Upper lobe of left lung (tissue), 4 donors: ENCODE measurements at regions not wholly inside any gene's neighbourhood (a gene's known extent, or its start where the extent isn't known, plus 50 kb on each side); places are given as distances from the start of the nearest gene placed in this dataset.

Source experiments
- CTCF ChIP-seq, 6 experiments: fragments of 450-650 bp in 4 of 6; fragments of 200-600 bp in 2 of 6; sonication (generic) in 2 of 6; IDR thresholded peaks; one replicate each; pipeline ENCODE4 v1.5.1; 2016 to 2019; ENCODE audit warnings: antibody characterized with exemption in 6 of 6
- EP300 ChIP-seq, 4 donors: sonication (generic); formaldehyde crosslinking; IDR thresholded peaks; one replicate each; pipeline ENCODE4 v1.5.1; 2017; ENCODE audit warnings: antibody characterized with exemption in 4 of 4, control low read depth in 2 of 4
- POLR2A ChIP-seq, 4 donors: fragments of 450-650 bp; IDR thresholded peaks; one replicate each; pipeline ENCODE4 v1.5.1; 2016 to 2017; ENCODE audit warnings: antibody characterized with exemption in 4 of 4, mild to moderate bottlenecking in 2 of 4

DNA sequence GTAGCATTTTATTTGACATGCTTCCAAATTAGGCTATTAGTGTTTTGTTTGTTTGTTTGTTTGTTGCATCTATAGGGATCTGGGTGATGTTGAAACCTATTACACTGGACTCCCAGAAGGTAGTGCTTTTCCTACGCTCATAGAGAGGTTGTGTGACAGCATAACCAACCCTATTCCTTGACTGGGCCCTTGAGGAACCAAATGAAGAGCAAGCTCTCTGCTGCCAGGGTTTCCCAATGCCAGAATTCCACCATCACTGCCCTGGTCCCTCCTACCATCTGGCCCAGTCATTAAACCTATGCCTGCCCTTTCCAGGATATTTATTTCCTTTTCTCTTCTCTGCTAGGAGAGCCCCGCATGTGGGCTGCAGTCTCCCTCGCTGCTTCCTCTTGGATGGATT, 210.6 kb downstream of the IRS2 start:
- TF ChIP-seq POLR2A (IDR thresholded peaks at IDR 0.05) = no peak
- no peak for TF ChIP-seq EP300 (IDR thresholded peaks at IDR 0.05)
- TF ChIP-seq CTCF (IDR thresholded peaks at IDR 0.05) = no peak
